ENCODE measurements at regions not wholly inside any gene's neighbourhood (a gene's known extent, or its start where the extent isn't known, plus 50 kb on each side); places are given as distances from the start of the nearest gene placed in this dataset.

GRCh38 chr17:79424471-79425185, 186.2 kb downstream of the RBFOX3 start:
- intact Hi-C loops (cut with micrococcal nuclease; ENCODE audit: unreplicated experiment), result no loop called here
- H3K36me3 ChIP-seq (replicated peaks in 1 of 2; ENCODE audit: control insufficient read depth in 1 of 2, insufficient read depth in 2 of 2, low read length in 2 of 2), result no peaks in the 10 kb centered on the region
- H2AFZ ChIP-seq (ENCODE audit: low read length), result no peak overlapping the region
- H3K9me3 ChIP-seq (ENCODE audit: low read length), result no peaks in the 10 kb centered on the region
- ChIA-PET POLR2A (no interaction called here), CTCF (ENCODE audit: low intra/inter-chr PET ratio, low total read pairs) (no interaction called here)
- no peak for FAIRE-seq
- no peak overlapping the region for H3K4me3 ChIP-seq (replicated peaks in 1 of 3; ENCODE audit: insufficient read depth in 1 of 3, low read depth in 2 of 3, low read length in 3 of 3)
- BruUV-seq (replicated peaks), result no TSS peak
- WGBS (ENCODE audit: low lambda C conversion rate), result 2% methylated on average over 5 of the region's 9 CpGs
- H3K27ac ChIP-seq (ENCODE audit: extremely low read length, insufficient read depth, low read length), result no peak overlapping the region
- TF ChIP-seq HMGXB4 (CRISPR knock-in tag; IDR thresholded peaks at IDR 0.05; ENCODE audit: borderline replicate concordance in 1 of 2, low read depth in 1 of 2), result no peak
- TF ChIP-seq JUND (CRISPR knock-in tag; IDR thresholded peaks at IDR 0.05), result no peak
- no peak for TF ChIP-seq GFI1 (CRISPR knock-in tag; IDR thresholded peaks at IDR 0.05; ENCODE audit: borderline replicate concordance)
- no peak for TF ChIP-seq ZFP36L1 (CRISPR knock-in tag; IDR thresholded peaks at IDR 0.05)
- no peak for TF ChIP-seq ZNF264 (CRISPR knock-in tag; IDR thresholded peaks at IDR 0.05)
- TF ChIP-seq ZNF367 (CRISPR knock-in tag; IDR thresholded peaks at IDR 0.05; ENCODE audit: borderline replicate concordance), result no peak
- no peak for TF ChIP-seq ZSCAN30 (CRISPR knock-in tag; IDR thresholded peaks at IDR 0.05)
- no peak for TF ChIP-seq ZNF136 (CRISPR knock-in tag; IDR thresholded peaks at IDR 0.05; ENCODE audit: low read depth)
- TF ChIP-seq AGO2 (optimal IDR thresholded peaks at IDR 0.05; ENCODE audit: low read depth, low read length), result no peak
- no peak for TF ChIP-seq MIER2 (CRISPR knock-in tag; IDR thresholded peaks at IDR 0.05)
- TF ChIP-seq ZNF282 (IDR thresholded peaks at IDR 0.05; ENCODE audit: partially characterized antibody), result no peak
- TF ChIP-seq ZNF589 (CRISPR knock-in tag; conservative IDR thresholded peaks at IDR 0.05), result no peak
- TF ChIP-seq MXD4 (CRISPR knock-in tag; IDR thresholded peaks at IDR 0.05), result no peak
- TF ChIP-seq TFDP1 (CRISPR knock-in tag; IDR thresholded peaks at IDR 0.05; ENCODE audit: borderline replicate concordance), result no peak
- TF ChIP-seq ZNF605 (CRISPR knock-in tag; IDR thresholded peaks at IDR 0.05), result no peak
- no peak for TF ChIP-seq TARDBP (CRISPR knock-in tag; IDR thresholded peaks at IDR 0.05)
- TF ChIP-seq CHCHD3 (CRISPR knock-in tag; IDR thresholded peaks at IDR 0.05), result no peak
- no peak for TF ChIP-seq CBX2 (IDR thresholded peaks at IDR 0.05; ENCODE audit: low read depth, low read length)
- TF ChIP-seq CBX2 (CRISPR knock-in tag; IDR thresholded peaks at IDR 0.05; ENCODE audit: low read depth), result no peak
- no peak overlapping the region for H3K4me2 ChIP-seq (ENCODE audit: low read depth, low read length)
- no peak overlapping the region for H3K9ac ChIP-seq (ENCODE audit: insufficient read depth, low read depth, low read length)
- no peaks in the 10 kb centered on the region for H3K79me2 ChIP-seq (ENCODE audit: insufficient read depth, low read length)
- no peaks in the 10 kb centered on the region for H3K4me1 ChIP-seq (ENCODE audit: insufficient read depth, low read length)
- H3K27me3 ChIP-seq (ENCODE audit: control insufficient read depth in 1 of 2, insufficient read depth in 2 of 2, low read length in 2 of 2), result peaks cover 31 to 93% of the 10 kb centered on the region in 2 experiments
- no peak for DNase-seq (ENCODE audit: low spot score)
- no peak for ATAC-seq
- in situ Hi-C loops (cut with HindIII; ENCODE audit: extremely low pct_ligation_motif_present, low pct_unique_long_range_greater_than_20kb), result no loop called here
- H4K20me1 ChIP-seq (ENCODE audit: insufficient read depth, low read length), result peaks cover 11% of the 10 kb centered on the region

Data from HepG2 (cell line).